Astrocyte (in vitro differentiated cells and primary cell): ENCODE measurements at regions not wholly inside any gene's neighbourhood (a gene's known extent, or its start where the extent isn't known, plus 50 kb on each side); places are given as distances from the start of the nearest gene placed in this dataset.

Experiments used
- DNase-seq: peaks from one replicate; pipeline ENCODE4 v3.0.0-alpha.2; 2010; ENCODE audit warnings: low read depth
- FAIRE-seq: peaks from 2 replicates; lab custom pipeline; 2011; peaks lifted over from hg19 to GRCh38; lab: Jason Lieb, UNC
- H2AFZ ChIP-seq: 2 replicates; pipeline ENCODE4 v1.6.0; 2012; ENCODE audit warnings: low read depth, low read length, inconsistent platforms
- H3K27ac ChIP-seq: 2 replicates; pipeline ENCODE4 v1.5.1; 2011; ENCODE audit warnings: low read depth, low read length, inconsistent platforms
- H3K27me3 ChIP-seq: 2 replicates; pipeline ENCODE4 v1.6.0; 2011; ENCODE audit warnings: low read length, inconsistent platforms; ENCODE audit not compliant: insufficient read depth
- H3K36me3 ChIP-seq: 2 replicates; pipeline ENCODE4 v1.5.1; 2011; ENCODE audit warnings: low read length, inconsistent platforms; ENCODE audit not compliant: insufficient read depth
- H3K4me1 ChIP-seq: 2 replicates; pipeline ENCODE4 v1.5.1; 2011; ENCODE audit warnings: low read length, inconsistent platforms; ENCODE audit not compliant: insufficient read depth
- H3K4me2 ChIP-seq: 2 replicates; pipeline ENCODE4 v1.6.0; 2012; ENCODE audit warnings: low read length, inconsistent platforms
- H3K4me3 ChIP-seq: 2 replicates; pipeline ENCODE4 v1.5.1; 2011; ENCODE audit warnings: low read depth, mild to moderate bottlenecking, low read length, inconsistent platforms; ENCODE audit not compliant: insufficient read depth
- H3K79me2 ChIP-seq: 2 replicates; pipeline ENCODE4 v1.6.0; 2012; ENCODE audit warnings: mild to moderate bottlenecking, low read length, inconsistent platforms; ENCODE audit not compliant: insufficient read depth
- H3K9ac ChIP-seq: 2 replicates; pipeline ENCODE4 v1.6.0; 2012; ENCODE audit warnings: mild to moderate bottlenecking, low read length, inconsistent platforms
- H3K9me3 ChIP-seq: 2 replicates; pipeline ENCODE4 v1.5.1; 2012; ENCODE audit warnings: low read depth, mild to moderate bottlenecking, low read length, inconsistent platforms; ENCODE audit not compliant: insufficient read depth
- H4K20me1 ChIP-seq: 2 replicates; pipeline ENCODE4 v1.6.0; 2012; ENCODE audit warnings: low read length, inconsistent platforms; ENCODE audit not compliant: insufficient read depth
- H3K27ac Mint-ChIP-seq: one replicate; pipeline ENCODE4 v1.8.0; 2021; ENCODE audit warnings: mild to moderate bottlenecking, mixed read lengths; ENCODE audit not compliant: unreplicated experiment
- H3K27me3 Mint-ChIP-seq: one replicate; pipeline ENCODE4 v1.8.0; 2021; ENCODE audit warnings: low read depth, mixed read lengths; ENCODE audit not compliant: unreplicated experiment
- H3K36me3 Mint-ChIP-seq: one replicate; pipeline ENCODE4 v1.8.0; 2021; ENCODE audit warnings: low read depth, mixed read lengths; ENCODE audit not compliant: unreplicated experiment
- H3K4me1 Mint-ChIP-seq: one replicate; pipeline ENCODE4 v1.8.0; 2021; ENCODE audit warnings: low read depth, mixed read lengths; ENCODE audit not compliant: unreplicated experiment
- H3K4me3 Mint-ChIP-seq: one replicate; pipeline ENCODE4 v1.8.0; 2021; ENCODE audit warnings: mild to moderate bottlenecking, moderate library complexity, mixed read lengths; ENCODE audit not compliant: unreplicated experiment
- H3K9me3 Mint-ChIP-seq: one replicate; pipeline ENCODE4 v1.8.0; 2021; ENCODE audit warnings: mild to moderate bottlenecking, mixed read lengths; ENCODE audit not compliant: unreplicated experiment
- EZH2 ChIP-seq: IDR thresholded peaks from 2 replicates; pipeline ENCODE4 v1.6.1; 2012; ENCODE audit warnings: mild to moderate bottlenecking, low read length, inconsistent platforms; ENCODE audit not compliant: insufficient read depth
- TF ChIP-seq, protein P1 (sequence below): IDR thresholded peaks from 2 replicates; pipeline ENCODE4 v1.5.1; 2011; ENCODE audit warnings: low read depth, mild to moderate bottlenecking, inconsistent platforms, low read length, moderate library complexity; ENCODE audit not compliant: insufficient read depth

GRCh38 chr1:63230722-63231121 lies 91.6 kb upstream of the FOXD3 start:
- Mint-ChIP-seq H3K4me1 (no peaks in the 10 kb centered on the region), H3K27me3 (no peaks in the 10 kb centered on the region), H3K9me3 (peaks cover 2% of the 10 kb centered on the region), H3K4me3 (no peak overlapping the region), H3K36me3 (no peaks in the 10 kb centered on the region), H3K27ac (no peak overlapping the region)
- H3K27me3 ChIP-seq, result no peaks in the 10 kb centered on the region
- TF ChIP-seq, protein P1, sequence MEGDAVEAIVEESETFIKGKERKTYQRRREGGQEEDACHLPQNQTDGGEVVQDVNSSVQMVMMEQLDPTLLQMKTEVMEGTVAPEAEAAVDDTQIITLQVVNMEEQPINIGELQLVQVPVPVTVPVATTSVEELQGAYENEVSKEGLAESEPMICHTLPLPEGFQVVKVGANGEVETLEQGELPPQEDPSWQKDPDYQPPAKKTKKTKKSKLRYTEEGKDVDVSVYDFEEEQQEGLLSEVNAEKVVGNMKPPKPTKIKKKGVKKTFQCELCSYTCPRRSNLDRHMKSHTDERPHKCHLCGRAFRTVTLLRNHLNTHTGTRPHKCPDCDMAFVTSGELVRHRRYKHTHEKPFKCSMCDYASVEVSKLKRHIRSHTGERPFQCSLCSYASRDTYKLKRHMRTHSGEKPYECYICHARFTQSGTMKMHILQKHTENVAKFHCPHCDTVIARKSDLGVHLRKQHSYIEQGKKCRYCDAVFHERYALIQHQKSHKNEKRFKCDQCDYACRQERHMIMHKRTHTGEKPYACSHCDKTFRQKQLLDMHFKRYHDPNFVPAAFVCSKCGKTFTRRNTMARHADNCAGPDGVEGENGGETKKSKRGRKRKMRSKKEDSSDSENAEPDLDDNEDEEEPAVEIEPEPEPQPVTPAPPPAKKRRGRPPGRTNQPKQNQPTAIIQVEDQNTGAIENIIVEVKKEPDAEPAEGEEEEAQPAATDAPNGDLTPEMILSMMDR, result no peak
- no peak for TF ChIP-seq EZH2
- H3K4me1 ChIP-seq, result no peaks in the 10 kb centered on the region
- H3K79me2 ChIP-seq, result no peaks in the 10 kb centered on the region
- H3K4me2 ChIP-seq, result no peak overlapping the region
- DNase-seq, result no peak
- FAIRE-seq, result no peak
- H3K9ac ChIP-seq, result no peak overlapping the region
- H3K36me3 ChIP-seq, result no peaks in the 10 kb centered on the region
- H4K20me1 ChIP-seq, result no peaks in the 10 kb centered on the region
- no peak overlapping the region for H2AFZ ChIP-seq
- no peak overlapping the region for H3K27ac ChIP-seq
- H3K4me3 ChIP-seq, result no peak overlapping the region
- H3K9me3 ChIP-seq, result no peaks in the 10 kb centered on the region

DNA sequence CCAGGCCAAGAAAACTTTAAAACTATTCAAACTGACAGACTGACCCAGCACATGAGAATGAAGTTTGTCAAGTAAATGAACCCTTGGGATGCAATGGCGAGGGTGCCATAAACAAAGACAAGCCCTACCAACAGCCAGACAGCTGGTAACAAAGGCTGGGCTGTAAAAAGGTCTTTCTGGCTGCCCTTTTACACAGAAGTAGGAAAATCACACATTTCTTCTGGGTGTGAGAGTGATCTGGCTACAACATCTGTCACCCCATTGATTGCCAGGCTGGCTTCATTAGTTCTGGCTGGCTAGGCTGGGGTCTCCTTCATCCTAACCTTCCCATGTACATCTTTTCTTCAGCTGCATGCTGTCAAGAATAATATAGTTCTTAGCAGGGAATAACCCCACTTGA lies 83.6 kb upstream of the FOXD3 start:
- H3K27ac Mint-ChIP-seq, result no peak overlapping the region
- Histone ChIP-seq H3K27ac (no peak overlapping the region), H3K4me1 (no peaks in the 10 kb centered on the region), H3K4me3 (no peak overlapping the region), H3K9me3 (no peaks in the 10 kb centered on the region), H4K20me1 (no peaks in the 10 kb centered on the region), H3K9ac (no peak overlapping the region), H3K4me2 (no peak overlapping the region), H3K79me2 (no peaks in the 10 kb centered on the region), H3K36me3 (no peaks in the 10 kb centered on the region), H2AFZ (no peak overlapping the region), H3K27me3 (no peaks in the 10 kb centered on the region)
- FAIRE-seq (no peak), DNase-seq (no peak)
- H3K9me3 Mint-ChIP-seq, result peaks cover 1% of the 10 kb centered on the region
- TF ChIP-seq EZH2, result no peak
- TF ChIP-seq, protein P1, result no peak
- H3K36me3 Mint-ChIP-seq, result no peaks in the 10 kb centered on the region
- H3K4me1 Mint-ChIP-seq, result no peaks in the 10 kb centered on the region
- H3K4me3 Mint-ChIP-seq, result no peak overlapping the region
- no peaks in the 10 kb centered on the region for H3K27me3 Mint-ChIP-seq

DNA sequence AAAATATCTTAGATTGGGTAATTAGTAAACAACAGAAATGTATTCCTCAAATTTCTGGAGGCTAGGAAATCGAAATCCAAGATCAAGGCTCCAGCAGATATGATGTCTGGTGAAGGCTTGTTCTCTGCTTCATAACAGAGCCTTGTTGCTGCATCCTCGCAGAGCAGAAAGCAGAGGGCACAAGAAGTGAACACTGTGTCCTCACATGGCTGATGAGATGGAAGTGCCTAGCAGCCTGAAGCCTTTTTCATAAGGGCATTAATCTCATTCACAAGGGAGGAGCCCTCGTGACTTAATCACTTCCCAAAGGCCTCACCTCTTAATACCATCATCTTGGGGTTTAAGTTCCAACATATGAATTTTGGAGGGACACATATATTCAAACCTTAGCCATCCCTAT lies 77.2 kb upstream of the FOXD3 start:
- Histone ChIP-seq H3K27me3 (no peaks in the 10 kb centered on the region), H3K9ac (no peak overlapping the region), H3K4me1 (no peaks in the 10 kb centered on the region), H4K20me1 (no peaks in the 10 kb centered on the region), H3K79me2 (no peaks in the 10 kb centered on the region), H3K4me2 (no peak overlapping the region), H3K4me3 (no peak overlapping the region), H3K36me3 (no peaks in the 10 kb centered on the region), H2AFZ (no peak overlapping the region), H3K27ac (no peak overlapping the region), H3K9me3 (no peaks in the 10 kb centered on the region)
- no peak overlapping the region for H3K27ac Mint-ChIP-seq
- TF ChIP-seq EZH2, result no peak
- TF ChIP-seq, protein P1, result no peak
- no peak overlapping the region for H3K4me3 Mint-ChIP-seq
- no peak for DNase-seq
- H3K9me3 Mint-ChIP-seq, result no peaks in the 10 kb centered on the region
- H3K36me3 Mint-ChIP-seq, result no peaks in the 10 kb centered on the region
- no peak for FAIRE-seq
- H3K27me3 Mint-ChIP-seq, result no peaks in the 10 kb centered on the region
- no peaks in the 10 kb centered on the region for H3K4me1 Mint-ChIP-seq
